HG03025 (cell line): ENCODE measurements at regions not wholly inside any gene's neighbourhood (a gene's known extent, or its start where the extent isn't known, plus 50 kb on each side); places are given as distances from the start of the nearest gene placed in this dataset.

ENCODE experiments used
- ATAC-seq: cut with Tn5 transposase; IDR thresholded peaks from one replicate; pipeline ENCODE4 v1.9.1; 2021; ENCODE audit warnings: mild to moderate bottlenecking, moderate library complexity; ENCODE audit not compliant: unreplicated experiment, low FRiP score

- no peak for ATAC-seq
Measured at GRCh38 chr5:1748271-1748670, 51.4 kb downstream of the MRPL36 start.

DNA sequence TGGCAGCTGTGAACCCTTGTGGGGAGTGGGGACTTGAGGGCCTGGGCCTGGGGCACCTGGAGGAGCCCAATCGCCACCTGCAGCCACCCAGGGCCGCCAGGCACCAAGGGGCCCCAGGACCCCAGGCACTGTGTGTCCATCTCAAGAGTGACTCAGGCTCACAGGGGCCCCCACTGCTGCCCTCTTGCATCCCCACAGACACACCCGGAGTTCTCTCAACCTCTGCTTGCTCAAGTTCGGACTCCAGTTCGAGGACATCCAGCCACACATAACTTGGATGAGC lies 51.9 kb downstream of the MRPL36 start:
- no peak for ATAC-seq

DNA sequence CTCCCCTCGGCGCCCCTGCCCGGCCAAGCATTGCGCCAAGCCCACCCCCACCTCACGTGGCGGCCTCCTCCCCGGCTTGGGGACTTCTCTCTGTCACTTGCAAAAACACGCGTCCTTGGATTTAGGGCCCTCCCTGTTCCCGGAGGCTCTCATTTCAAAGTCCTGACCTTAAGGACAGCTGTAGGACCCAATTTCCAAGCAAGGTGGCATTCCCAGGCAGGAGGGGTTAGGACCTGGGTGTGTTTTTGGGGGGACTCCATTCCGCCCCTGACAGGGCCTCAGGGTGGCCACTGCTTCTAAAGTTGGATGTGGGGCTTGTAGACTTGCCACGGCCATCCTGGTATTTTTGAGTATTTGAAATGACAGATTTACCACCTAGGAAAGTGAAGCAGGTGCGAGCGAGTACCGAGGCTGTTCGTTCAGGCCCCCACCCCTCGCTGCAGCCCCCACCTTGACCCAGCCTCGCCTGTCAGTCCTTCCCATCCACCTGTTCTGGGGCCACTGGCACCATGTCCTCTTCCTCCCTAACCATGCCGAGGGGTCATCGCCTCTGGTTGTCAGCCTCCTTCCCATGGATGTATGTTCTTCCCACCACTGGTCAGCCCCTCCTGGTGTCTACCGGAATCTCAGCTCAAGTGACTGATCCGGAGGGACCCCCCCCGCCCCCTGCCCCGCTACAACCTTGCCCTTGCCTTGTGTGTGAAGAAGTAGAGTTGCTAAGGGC lies 52.4 kb downstream of the MRPL36 start:
- ATAC-seq: no peak

DNA sequence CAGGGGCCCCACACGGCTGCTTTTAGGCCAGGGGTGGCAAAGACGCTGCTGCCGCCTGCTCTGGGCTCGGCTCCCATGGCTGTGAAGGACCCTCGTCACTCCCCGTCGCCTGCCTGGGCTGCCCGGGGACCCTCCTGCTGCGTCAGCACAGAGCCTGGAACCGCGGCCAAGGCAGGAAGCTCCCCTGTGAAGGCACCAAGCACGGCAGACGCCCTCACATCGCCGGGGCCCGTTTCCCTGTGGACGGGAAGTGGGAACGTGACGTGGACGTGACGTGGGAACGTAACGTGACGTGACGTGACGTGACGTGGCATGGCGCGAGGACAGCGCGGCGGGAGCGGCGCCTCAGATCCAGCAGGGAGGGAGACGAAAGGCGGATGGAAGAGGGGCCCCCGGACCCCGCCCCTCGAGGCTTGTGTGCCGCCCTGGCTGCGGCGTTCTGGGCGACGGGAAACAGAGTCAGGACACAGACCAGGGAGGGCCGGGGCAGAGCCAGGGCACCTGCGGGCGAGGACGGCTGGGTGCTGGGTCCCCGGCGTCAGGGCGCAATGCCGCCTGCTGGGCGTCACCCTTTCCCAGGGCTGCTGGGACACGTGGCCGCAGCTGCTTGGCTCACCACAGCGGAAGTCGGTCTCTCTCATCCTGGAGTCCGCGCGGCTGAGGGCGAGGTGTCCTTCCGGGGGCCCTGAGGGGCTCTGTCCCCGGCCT lies 53.1 kb downstream of the MRPL36 start:
- no peak for ATAC-seq

GRCh38 chr5:1745796-1746370 lies 53.8 kb downstream of the MRPL36 start:
- ATAC-seq: no peak

GRCh38 chr5:1745123-1745795 lies 54.4 kb downstream of the MRPL36 start:
- no peak for ATAC-seq

- ATAC-seq: no peak
Measured at GRCh38 chr5:1744393-1745122, 55.1 kb downstream of the MRPL36 start.

- no peak for ATAC-seq
Measured at GRCh38 chr5:1743769-1744085, 55.9 kb downstream of the MRPL36 start.

DNA sequence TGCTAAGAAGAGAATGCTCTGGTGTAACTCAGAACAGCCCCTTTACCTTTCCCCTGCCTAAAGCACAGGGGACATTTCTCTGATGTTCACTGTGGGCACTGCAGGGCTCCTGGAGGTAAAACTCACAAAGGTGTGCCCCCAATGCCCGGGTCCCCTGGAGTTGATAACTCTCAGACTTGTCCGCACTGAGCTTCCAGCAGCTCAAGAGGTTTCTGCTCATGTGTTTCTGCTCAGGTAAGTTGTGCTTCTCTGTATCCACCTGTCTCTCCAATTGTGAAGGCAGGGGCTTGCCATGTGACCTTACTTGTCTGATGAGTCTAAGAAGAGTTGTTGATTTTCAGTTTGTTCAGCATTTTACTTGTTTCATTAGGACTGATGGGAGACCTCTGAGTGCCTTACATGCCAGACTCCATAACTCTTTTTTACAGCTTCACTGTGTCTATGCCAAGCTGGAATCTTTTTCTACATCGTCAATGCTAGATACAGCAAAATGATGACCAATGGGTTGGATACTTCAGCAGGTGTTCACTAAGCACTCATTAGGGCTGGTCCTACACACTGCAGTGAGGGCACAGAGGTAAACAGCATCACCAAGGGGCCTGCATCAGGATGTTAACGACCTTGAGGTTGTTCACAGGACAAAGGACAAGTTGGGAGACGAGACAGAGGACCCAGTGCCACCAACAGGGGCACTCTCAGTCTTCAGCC lies 56.4 kb downstream of the MRPL36 start:
- ATAC-seq: no peak

- no peak for ATAC-seq
Measured at GRCh38 chr5:1737790-1738405, 61.7 kb downstream of the MRPL36 start.

- ATAC-seq: no peak
Measured at GRCh38 chr5:1736889-1737711, 62.5 kb downstream of the MRPL36 start.

DNA sequence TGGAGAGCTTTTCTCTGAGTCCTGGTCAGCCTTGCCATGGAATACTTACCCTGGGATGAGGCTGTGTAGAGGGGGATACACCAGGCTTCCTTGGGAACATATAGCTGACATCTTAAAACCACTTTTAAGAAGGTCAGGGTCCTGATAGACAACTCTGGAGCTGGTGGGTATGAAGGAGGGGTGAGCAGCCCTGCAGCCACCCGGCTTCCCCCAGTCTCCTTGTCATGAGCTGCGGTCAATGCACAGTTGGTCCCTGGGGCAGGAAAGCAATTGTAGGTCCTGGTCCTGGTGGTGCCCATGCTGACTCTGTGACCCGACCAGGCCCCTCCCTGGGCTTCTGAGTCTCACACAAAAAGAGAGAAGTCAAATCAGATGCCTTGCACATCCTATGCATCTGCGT lies 63.6 kb downstream of the MRPL36 start:
- no peak for ATAC-seq

DNA sequence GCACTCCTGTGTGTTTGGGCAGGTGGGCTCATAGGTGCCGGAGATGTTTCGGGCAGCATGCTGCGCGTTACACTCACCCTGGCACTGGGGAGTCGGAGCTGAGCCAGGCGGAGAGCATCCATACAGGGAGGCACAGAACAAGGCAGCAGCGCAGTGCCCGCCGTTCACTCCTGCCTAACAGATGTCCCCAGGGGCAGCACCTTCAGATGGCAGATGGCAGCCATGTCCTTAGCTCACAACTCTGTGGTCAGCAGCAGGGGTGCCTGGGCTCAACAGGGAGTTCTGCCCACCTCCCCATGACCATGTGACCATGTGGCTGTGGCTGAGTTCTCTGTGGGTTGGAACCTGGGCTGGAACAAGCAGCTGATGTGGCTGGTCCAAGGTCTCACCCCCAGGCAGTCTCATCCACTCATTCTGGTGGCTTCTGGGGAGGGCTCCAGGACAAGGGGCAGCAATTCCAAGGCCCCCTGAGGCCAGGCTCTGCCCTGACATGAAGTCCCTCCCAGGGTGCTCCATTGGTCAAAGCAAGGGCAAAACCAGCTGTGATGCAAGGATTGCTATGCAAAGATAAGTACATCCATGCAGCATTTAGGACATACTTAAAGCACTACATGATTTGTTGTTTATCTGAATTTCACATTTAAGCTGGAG lies 64.2 kb downstream of the MRPL36 start:
- ATAC-seq: no peak

GRCh38 chr5:1734908-1735289 lies 64.7 kb downstream of the MRPL36 start:
- no peak for ATAC-seq

DNA sequence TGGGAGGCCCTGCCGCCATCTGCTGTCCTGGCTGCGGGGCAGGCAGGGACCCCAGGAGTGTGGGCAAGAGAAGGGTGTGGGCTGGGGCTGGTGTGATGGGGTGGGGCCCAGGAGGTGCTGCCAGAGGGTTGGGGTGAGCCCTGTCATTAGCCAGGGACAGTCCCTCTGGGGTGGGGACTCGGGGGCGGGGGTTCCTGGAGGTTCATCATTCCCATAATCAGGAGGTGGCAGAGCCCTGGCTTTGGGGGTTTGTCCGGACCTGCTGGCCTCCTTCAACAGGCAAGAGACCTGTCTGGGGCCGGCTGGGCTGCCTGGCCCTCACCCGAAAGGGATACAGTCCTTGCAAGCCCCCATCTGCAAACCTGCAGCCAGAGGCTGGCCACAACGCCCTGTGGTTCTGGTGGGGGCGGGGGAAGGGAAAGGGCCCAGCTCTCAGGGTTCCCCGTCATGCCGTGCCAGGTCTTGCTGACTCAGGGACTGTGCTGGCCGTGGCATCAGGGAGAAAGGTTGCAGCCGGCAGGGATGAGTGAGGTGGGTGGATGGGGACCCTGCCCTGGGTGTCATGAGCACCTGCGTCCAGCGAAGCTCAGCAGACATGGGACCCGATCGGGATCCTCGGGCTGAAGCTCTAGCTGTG lies 65.2 kb downstream of the MRPL36 start:
- ATAC-seq: no peak

DNA sequence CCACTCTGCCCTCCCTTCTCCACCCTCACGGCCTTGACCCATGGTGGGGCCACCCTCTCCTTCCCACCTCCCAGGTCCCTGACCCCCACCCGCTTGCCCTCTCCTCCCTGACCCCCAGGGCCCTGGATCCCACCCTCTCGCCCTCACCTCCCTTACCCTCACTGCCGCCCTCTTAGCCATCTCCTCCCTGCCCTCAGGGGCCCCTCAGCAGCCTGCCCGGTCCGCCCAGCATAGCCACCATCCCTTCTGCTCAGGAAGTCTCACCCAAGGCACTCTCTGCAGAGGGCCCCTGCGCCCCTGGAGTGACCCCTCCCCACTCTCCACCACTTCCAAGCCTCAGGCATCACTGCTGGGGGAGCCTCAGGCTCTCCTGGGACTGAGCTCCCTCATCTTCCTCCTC lies 66.3 kb downstream of the MRPL36 start:
- ATAC-seq: no peak

DNA sequence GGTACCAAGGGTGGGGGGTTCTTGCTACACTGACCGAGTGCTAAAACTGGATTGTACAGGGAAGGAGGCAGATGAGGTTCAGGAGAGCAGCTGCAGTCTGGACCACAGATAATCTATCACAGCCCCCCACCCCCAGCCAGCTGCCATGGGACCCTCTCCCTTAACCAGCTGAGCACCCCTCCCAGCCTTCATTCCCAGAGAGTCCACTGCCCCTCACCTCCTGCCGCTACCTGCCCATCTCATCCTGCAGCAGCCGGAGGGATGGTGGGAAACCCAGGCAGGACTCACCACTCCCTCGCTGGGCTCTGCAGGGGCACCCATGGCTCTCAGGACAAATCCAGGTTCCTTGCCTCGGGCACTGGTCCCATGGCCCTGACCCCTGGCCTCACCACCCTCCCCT lies 66.7 kb downstream of the MRPL36 start:
- ATAC-seq: no peak

DNA sequence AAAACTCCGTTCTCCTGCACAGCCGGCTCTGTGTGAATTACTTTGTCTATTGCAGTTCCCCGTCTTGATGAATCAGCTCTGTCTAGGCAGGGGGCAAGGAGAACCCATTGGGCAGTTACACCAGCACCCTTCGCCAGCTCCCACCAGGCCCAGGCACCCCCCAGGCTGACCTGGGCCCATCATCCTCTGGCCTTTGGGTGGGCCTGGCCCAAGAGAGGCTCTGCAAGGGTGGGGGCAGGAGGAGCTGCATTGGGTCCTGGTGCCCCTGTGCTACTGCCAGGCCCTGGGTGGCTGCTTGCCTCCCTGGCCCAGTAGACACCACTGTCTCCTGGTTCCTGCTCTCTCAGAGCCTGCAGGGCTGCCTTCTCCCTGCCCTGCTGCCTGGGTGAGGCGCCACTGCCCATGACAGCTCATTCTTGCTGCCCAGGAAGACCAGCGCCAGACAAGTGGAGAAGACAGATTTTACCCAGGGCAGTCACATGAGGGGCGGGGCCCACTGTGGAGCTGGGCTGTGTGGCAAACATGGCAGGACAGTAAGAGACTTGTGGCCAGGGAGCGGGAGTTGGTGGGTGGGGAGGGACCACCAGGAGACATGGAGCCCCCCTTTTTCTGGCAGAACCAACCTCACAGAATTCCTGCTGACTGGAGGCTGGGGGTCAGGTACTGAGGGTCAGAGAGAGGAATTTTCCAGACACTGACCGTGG lies 67.2 kb downstream of the MRPL36 start:
- no peak for ATAC-seq
